HUES64 (cell line): ENCODE measurements at regions not wholly inside any gene's neighbourhood (a gene's known extent, or its start where the extent isn't known, plus 50 kb on each side); places are given as distances from the start of the nearest gene placed in this dataset.
"Not testable (repeated sequence)": the region's sequence is repeated elsewhere in the genome, so short reads cannot be mapped to it uniquely, and the experiment has no call there.

Experiments used
- H3K27ac ChIP-seq: 2 replicates; pipeline ENCODE4 v1.7.0; 2013; ENCODE audit warnings: low read depth, low read length, inconsistent platforms
- H3K27me3 ChIP-seq: 2 replicates; pipeline ENCODE4 v1.6.1; 2013; ENCODE audit warnings: mild to moderate bottlenecking, low read length; ENCODE audit not compliant: insufficient read depth
- H3K36me3 ChIP-seq: 2 replicates; pipeline ENCODE4 v1.6.1; 2013; ENCODE audit warnings: mild to moderate bottlenecking, low read length; ENCODE audit not compliant: insufficient read depth
- H3K4me1 ChIP-seq: 2 replicates; pipeline ENCODE4 v1.6.1; 2013; ENCODE audit warnings: mild to moderate bottlenecking, low read length, moderate library complexity; ENCODE audit not compliant: insufficient read depth
- H3K4me3 ChIP-seq: 2 replicates; pipeline ENCODE4 v1.5.1; 2013; ENCODE audit warnings: mild to moderate bottlenecking, low read length, moderate library complexity
- H3K9ac ChIP-seq: 2 replicates; pipeline ENCODE4 v1.6.1; 2013; ENCODE audit warnings: mild to moderate bottlenecking, low read depth, low read length
- H3K9me3 ChIP-seq: 2 replicates; pipeline ENCODE4 v1.6.1; 2013; ENCODE audit warnings: low read depth, low read length; ENCODE audit not compliant: insufficient read depth
- WGBS: fragments of 150-250, 120-280 bp; methylation state at CpG from one replicate; pipeline ENCODE4 v1.1.7; 2013; ENCODE audit warnings: missing lambda C conversion rate; 5-methylcytosine and 5-hydroxymethylcytosine counted together

DNA sequence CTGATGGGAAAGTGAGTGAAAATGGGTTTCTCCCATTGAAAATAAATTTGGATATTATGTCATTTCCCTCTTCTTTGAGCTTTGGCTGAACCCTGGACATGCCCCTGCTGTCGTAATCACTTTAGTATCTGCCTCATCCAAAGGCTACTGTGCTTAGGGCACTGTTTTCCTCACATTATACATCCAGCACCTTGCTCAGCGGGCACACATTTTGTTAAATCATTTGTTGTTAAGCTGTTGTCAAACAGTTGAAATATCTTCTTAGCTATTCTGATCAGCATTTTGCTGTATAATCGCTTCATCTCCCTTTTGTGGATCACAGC lies 352.7 kb upstream of the CD180 start:
- no peak overlapping the region for H3K4me3 ChIP-seq
- H3K27me3 ChIP-seq, result no peaks in the 10 kb centered on the region
- no peaks in the 10 kb centered on the region for H3K4me1 ChIP-seq
- no peak overlapping the region for H3K27ac ChIP-seq
- H3K9me3 ChIP-seq, result no peaks in the 10 kb centered on the region
- no peaks in the 10 kb centered on the region for H3K36me3 ChIP-seq
- no peak overlapping the region for H3K9ac ChIP-seq
- 98% methylated on average over 2 of the region's 3 CpGs for WGBS

DNA sequence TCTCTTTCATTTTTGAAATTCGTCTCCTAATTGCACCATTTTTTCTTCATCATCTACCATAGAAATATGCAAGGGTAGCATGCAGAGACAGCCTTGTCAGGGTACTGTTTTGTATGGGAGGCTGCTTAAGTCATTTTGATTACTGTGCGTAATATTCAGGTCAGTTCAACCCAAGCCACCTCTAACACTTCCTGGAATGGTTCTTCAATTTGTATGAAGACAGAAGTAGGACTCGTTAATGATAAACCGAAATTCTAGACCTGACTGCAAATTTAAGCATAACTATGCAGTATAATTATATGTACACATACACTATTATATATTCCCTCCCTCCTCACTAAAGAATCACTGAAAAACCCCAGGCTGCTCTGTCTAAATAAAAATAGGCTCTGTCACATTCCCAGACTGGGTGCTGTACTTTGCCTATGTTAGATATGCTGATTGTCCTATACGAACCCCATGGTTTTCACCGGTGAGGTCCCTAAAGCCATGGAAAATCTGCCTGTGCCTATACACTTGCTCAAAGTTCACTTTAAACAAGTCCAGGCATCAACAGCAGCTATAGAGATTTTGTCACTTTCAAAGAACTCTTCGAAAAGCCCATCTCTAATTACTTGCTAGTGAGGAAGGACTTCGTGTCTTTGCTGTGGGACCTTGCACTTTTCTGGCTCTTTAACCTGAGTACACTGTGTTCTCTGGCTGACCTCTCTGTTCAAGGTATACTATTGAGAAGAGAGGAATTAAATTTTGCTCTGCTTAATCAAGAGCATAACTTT lies 352.1 kb upstream of the CD180 start:
- Histone ChIP-seq H3K4me1 (no peaks in the 10 kb centered on the region), H3K27ac (no peak overlapping the region), H3K9me3 (no peaks in the 10 kb centered on the region), H3K4me3 (no peak overlapping the region), H3K9ac (no peak overlapping the region), H3K27me3 (no peaks in the 10 kb centered on the region), H3K36me3 (no peaks in the 10 kb centered on the region)
- 90% methylated on average over 7 of the region's 8 CpGs for WGBS

DNA sequence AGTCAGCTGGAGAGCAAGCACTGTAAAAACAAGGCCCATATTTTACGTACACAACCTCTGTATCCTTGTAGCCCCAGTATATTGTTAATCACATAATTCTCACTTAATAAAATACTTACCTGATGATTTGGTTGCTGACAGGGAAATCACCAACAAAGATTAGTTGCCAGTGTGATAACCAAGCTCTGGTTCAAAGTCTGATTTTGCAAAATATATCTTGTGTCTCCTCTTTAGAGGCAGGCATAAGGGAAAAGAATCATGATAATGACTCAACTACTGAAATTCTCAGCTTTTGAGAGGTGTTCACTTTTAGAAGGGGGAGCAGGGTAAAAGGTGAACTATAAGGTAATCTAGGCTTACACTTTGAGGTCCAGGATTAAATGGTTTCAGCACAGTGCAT lies 351.1 kb upstream of the CD180 start:
- WGBS, result 88% methylated on average over 1 of the region's 1 CpG
- Histone ChIP-seq H3K4me3 (no peak overlapping the region), H3K27ac (no peak overlapping the region), H3K9me3 (no peaks in the 10 kb centered on the region), H3K36me3 (no peaks in the 10 kb centered on the region), H3K27me3 (no peaks in the 10 kb centered on the region), H3K4me1 (no peaks in the 10 kb centered on the region), H3K9ac (no peak overlapping the region)

DNA sequence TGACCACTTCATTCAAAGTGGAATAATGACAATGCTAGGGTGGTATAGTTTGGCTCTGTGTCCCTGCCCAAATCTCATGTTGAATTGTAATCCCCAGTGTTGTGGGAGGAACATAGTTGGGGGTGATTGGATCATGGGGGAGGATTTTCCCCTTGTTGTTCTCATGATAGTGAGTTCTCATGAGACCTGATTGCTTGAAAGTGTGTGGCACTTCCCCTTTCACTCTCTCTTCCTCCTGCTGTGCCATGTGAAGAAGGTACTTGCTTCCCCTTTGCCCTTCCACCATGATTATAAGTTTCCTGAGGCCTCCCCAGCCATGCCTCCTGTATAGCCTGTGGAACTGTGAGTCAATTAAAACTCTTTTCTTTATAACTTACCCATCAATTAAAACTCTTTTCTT lies 348.3 kb upstream of the CD180 start:
- H3K9ac ChIP-seq, H3K4me3 ChIP-seq, H3K4me1 ChIP-seq, H3K36me3 ChIP-seq, H3K27me3 ChIP-seq, H3K27ac ChIP-seq, H3K9me3 ChIP-seq: not testable (repeated sequence)

DNA sequence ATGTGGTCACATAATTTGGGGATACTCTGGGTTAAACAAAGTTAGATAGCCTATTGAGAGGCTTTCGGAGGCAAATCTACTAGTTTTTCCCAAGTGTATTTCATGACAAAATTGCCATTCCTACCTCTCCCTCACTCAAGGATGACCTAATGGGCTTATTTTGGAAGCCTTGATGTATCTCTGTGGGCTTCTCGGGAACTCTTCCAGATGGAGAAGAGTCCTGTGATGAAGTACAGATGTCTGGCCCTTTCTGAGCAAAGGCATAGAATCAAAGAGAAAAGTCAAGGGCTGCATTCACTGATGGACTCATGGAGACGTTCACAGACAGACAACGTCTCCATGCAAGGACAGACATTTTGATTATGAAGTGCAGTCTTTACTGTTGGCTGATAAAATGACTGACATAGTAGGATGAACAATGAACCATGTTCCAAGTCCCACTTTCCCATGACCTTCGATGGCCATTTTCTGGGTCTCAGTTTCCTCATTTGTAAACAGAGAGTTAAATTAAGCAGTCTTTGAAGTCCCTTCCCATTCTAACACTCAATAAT lies 347.2 kb upstream of the CD180 start:
- no peaks in the 10 kb centered on the region for H3K36me3 ChIP-seq
- H3K9me3 ChIP-seq, result no peaks in the 10 kb centered on the region
- no peaks in the 10 kb centered on the region for H3K4me1 ChIP-seq
- H3K27ac ChIP-seq, result no peak overlapping the region
- no peaks in the 10 kb centered on the region for H3K27me3 ChIP-seq
- no peak overlapping the region for H3K4me3 ChIP-seq
- H3K9ac ChIP-seq, result no peak overlapping the region
- 92% methylated on average over 5 of the region's 5 CpGs for WGBS

DNA sequence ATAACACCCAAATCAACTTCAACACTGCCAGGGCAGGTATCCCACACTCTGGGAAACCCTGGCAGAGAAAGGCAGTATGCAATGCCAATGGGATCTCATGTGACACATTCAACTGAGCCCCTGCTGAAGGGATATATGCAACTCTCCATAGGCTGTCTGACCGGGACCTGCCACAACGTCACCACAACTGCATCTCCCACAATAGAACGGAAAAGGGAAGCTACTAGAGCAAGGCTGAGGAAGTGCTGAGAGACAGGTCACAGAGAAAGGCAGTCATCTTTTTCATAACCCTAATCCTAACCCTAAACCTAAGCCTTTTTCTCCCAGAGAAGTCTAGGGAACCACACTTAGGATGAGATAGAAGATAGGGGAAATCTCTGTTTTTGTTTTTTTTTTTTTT lies 345.9 kb upstream of the CD180 start:
- no peak overlapping the region for H3K27ac ChIP-seq
- WGBS, result 97% methylated on average over 3 of the region's 3 CpGs
- H3K36me3 ChIP-seq, result no peaks in the 10 kb centered on the region
- H3K9me3 ChIP-seq, result no peaks in the 10 kb centered on the region
- H3K9ac ChIP-seq, result no peak overlapping the region
- H3K27me3 ChIP-seq, result no peaks in the 10 kb centered on the region
- peaks cover 4% of the 10 kb centered on the region; the same call in 1 of the 2 replicates for H3K4me1 ChIP-seq
- H3K4me3 ChIP-seq, result no peak overlapping the region

DNA sequence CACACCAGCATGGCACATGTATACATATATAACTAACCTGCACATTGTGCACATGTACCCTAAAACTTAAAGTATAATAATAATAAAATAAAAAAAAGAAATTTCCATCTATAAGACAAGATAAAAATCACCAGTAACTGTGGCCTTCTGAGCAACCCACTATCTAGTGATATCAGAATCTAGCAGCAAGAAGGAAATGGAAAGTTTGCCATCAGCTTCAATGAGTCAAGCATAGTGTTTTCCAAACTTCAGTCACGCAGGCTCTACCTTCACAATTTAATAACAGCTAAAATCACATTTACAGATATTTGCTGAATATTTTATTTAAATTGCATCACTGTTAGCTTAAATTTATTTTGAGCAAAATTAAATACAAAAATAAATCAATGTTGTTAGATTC lies 345.3 kb upstream of the CD180 start:
- no peaks in the 10 kb centered on the region for H3K9me3 ChIP-seq
- no peaks in the 10 kb centered on the region for H3K27me3 ChIP-seq
- H3K27ac ChIP-seq, result no peak overlapping the region
- no peak overlapping the region for H3K4me3 ChIP-seq
- no peak overlapping the region for H3K9ac ChIP-seq
- H3K4me1 ChIP-seq, result peaks cover 4% of the 10 kb centered on the region; the same call in 1 of the 2 replicates
- H3K36me3 ChIP-seq, result no peaks in the 10 kb centered on the region
- no CpG with 5 or more reads among the region's 1 CpG for WGBS

DNA sequence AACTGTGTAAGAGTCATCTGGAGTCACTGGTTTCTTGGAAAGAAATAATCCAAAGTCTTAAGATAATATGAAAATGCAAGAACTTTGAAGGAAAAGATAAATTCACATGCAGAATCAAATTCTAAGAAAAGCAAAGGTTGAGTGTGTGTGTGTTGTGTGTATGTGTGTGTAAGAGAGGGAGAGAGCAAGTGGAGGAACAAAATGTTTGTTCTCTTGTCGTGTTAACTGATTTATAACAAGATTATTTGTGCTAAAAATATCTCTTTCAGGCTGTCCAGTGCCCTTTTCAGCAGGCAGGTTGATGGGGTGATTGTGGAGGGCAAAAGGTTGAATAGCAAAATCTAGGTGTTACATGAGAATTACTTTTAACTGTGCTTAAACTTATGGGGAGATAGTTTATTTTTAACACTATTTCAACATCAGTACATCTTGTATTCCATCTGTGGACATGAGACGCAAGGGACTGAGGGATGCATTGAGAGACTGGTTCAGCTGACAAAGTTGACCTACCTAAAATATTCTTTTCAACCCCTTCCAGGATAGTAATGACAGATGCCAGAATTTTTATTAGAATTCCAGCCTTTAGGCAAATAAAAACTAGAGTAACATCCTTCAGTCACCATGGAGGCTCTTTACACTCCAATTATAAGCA lies 342.4 kb upstream of the CD180 start:
- Histone ChIP-seq H3K36me3 (no peaks in the 10 kb centered on the region), H3K9ac (no peak overlapping the region), H3K4me1 (peaks cover 4% of the 10 kb centered on the region; the same call in 1 of the 2 replicates), H3K27ac (no peak overlapping the region), H3K27me3 (no peaks in the 10 kb centered on the region), H3K9me3 (no peaks in the 10 kb centered on the region), H3K4me3 (no peak overlapping the region)
- WGBS, result 95% methylated on average over 2 of the region's 2 CpGs

DNA sequence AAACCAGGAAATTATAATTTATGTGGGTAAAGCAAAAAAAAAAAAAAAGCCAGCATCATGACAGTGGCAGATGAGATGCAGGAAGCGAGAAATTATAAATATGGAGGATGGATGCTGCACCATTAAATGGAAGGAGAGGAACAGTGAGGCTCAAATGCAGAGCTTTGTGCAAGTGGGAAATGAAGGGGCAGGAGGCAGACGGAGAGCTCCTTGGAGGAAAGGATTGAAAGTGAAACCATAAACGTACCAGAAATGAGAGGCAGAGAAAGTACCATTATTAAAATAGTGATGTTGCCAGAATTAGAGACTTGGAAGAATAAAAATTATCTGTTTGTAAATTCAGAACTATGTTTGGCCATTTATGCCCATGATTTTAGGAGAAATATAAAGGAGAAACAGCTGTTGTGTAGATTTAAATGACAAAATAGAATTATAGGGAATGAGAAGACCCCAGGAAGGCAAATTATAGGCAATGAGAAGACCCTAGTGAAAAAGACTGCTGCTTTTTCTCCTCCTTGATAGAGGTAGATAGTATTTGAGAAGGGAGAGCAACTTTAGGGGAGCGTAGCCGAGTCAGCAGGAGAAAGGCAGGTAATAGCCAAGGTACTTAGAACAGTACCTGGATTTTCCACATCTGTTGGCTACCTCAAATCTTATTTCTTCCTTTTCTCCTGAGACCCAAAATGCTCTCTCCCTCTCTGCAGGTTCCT lies 341.0 kb upstream of the CD180 start:
- Histone ChIP-seq H3K36me3 (no peaks in the 10 kb centered on the region), H3K4me1 (peaks cover 4% of the 10 kb centered on the region; the same call in 1 of the 2 replicates), H3K27me3 (no peaks in the 10 kb centered on the region), H3K9me3 (no peaks in the 10 kb centered on the region), H3K4me3 (no peak overlapping the region), H3K9ac (no peak overlapping the region), H3K27ac (no peak overlapping the region)
- 94% methylated on average over 5 of the region's 5 CpGs for WGBS

DNA sequence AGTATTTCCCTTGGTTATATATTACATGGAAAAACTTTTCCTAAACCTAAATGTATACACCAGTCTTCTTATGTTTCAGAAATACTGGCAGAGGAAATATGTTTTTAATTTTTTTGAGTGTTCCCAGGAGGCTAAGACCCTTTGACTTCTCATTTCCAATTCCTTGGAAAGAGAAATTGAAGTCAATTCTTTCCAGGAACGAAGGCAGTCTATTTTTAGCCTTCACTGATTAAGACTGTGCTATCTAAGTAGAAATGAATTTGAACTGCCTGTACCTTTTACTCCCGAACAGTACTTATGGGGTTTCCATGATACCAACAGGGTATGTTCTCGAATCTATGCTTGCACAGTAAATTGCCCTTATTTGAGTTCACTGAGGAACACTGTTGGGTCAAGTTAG lies 340.3 kb upstream of the CD180 start:
- Histone ChIP-seq H3K4me1 (peaks cover 4% of the 10 kb centered on the region; the same call in 1 of the 2 replicates), H3K9me3 (no peaks in the 10 kb centered on the region)

DNA sequence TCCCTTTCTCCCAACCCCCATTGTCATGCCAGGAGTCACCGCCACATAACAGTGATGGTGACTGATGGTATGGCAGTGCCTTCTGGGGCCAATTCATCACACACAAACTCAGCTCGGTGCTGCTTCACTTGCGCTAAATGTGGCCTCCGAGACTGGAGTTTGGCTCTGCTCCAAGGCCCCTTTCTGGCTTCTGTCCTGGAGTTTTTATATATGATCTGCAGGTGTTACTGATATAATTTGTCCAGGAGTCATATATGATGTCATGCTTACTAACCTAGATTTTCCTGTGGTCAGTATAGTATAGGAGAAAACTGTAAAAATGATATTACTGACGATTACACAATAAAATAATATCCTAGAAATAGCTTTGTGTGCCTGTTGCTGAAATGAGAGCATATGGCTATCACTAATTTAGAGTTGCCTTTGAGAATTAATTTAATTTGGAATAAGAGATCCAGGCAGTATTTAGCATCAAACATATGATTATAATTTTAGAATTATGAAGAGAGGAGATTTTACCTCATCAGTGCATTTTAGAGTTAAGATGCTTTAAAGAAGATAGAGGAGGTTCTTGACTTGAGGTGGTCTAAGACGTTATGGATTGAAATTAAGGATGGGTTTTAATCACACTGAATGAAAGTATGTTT lies 334.1 kb upstream of the CD180 start:
- 95% methylated on average over 5 of the region's 6 CpGs for WGBS
- H3K9me3 ChIP-seq, result peaks cover 15% of the 10 kb centered on the region
- H3K9ac ChIP-seq, result no peak overlapping the region
- H3K27me3 ChIP-seq, result no peaks in the 10 kb centered on the region
- no peaks in the 10 kb centered on the region for H3K4me1 ChIP-seq
- H3K36me3 ChIP-seq, result no peaks in the 10 kb centered on the region
- H3K4me3 ChIP-seq, result no peak overlapping the region
- no peak overlapping the region for H3K27ac ChIP-seq

More for the DNA sequence above, 340.3 kb upstream of the CD180 start:
- H3K27ac ChIP-seq, result no peak overlapping the region
- H3K4me3 ChIP-seq, result no peak overlapping the region
- H3K36me3 ChIP-seq, result no peaks in the 10 kb centered on the region
- H3K9ac ChIP-seq, result no peak overlapping the region
- H3K27me3 ChIP-seq, result no peaks in the 10 kb centered on the region
- WGBS, result 92% methylated on average over 3 of the region's 3 CpGs
